ENCODE measurements at regions not wholly inside any gene's neighbourhood (a gene's known extent, or its start where the extent isn't known, plus 50 kb on each side); places are given as distances from the start of the nearest gene placed in this dataset.

DNA sequence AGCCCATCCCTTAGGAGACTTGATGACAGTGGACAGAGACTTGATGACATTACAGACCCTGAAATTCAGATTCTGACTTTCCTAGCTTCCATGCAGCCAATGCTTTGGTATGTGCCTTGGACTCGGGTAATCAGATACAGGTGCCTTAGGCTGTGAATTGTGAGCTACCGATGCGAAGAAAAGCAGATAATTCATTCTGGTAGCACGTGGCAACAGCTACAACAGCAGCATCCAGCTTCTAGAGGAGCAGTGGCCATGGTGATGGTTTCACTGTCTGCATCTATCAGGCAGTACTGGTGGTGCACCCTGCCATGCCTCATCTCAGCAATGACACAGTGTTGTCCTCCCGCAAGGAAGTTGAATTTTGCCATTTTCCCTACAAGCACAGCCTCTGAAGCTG lies 126.9 kb upstream of the TAPT1 start:
- Histone ChIP-seq H3K79me2 (ENCODE audit: control insufficient read depth, insufficient read depth, low read length) (no peaks in the 10 kb centered on the region), H3K4me3 (ENCODE audit: control insufficient read depth in 2 of 3, extremely low read depth in 1 of 3, insufficient read depth in 2 of 3, low read depth in 1 of 3, low read length in 3 of 3) (no peak overlapping the region), H2AFZ (ENCODE audit: control insufficient read depth, low read length) (no peak overlapping the region), H4K20me1 (ENCODE audit: control insufficient read depth, extremely low read depth, insufficient read depth, low read length) (no peaks in the 10 kb centered on the region), H3K9me1 (ENCODE audit: control insufficient read depth, extremely low read depth, insufficient read depth, low read length) (no peaks in the 10 kb centered on the region), H3K27ac (ENCODE audit: control insufficient read depth, insufficient read depth, low read length) (no peak overlapping the region), H3K4me1 (ENCODE audit: control insufficient read depth, extremely low read depth, insufficient read depth, low read length) (no peaks in the 10 kb centered on the region), H3K9me3 (ENCODE audit: control insufficient read depth, low read depth, low read length) (no peaks in the 10 kb centered on the region), H3K4me2 (ENCODE audit: control insufficient read depth, extremely low read depth, insufficient read depth, low read depth, low read length) (no peak overlapping the region), H3K9ac (ENCODE audit: control insufficient read depth, extremely low read depth, insufficient read depth, low read length) (no peak overlapping the region), H3K36me3 (ENCODE audit: control insufficient read depth in 2 of 2, extremely low read depth in 1 of 2, insufficient read depth in 2 of 2, low read length in 2 of 2) (no peaks in the 10 kb centered on the region), H3K27me3 (ENCODE audit: control insufficient read depth, extremely low read depth, insufficient read depth, low read length) (peaks cover 5% of the 10 kb centered on the region)
- dilution Hi-C loops (cut with MboI; ENCODE audit: extremely low pct_ligation_motif_present, low sequenced_read_pairs), result no loop called here
- FAIRE-seq (no peak), DNase-seq (ENCODE audit: low read depth, low spot score) (no peak)
- TF ChIP-seq, protein P1, sequence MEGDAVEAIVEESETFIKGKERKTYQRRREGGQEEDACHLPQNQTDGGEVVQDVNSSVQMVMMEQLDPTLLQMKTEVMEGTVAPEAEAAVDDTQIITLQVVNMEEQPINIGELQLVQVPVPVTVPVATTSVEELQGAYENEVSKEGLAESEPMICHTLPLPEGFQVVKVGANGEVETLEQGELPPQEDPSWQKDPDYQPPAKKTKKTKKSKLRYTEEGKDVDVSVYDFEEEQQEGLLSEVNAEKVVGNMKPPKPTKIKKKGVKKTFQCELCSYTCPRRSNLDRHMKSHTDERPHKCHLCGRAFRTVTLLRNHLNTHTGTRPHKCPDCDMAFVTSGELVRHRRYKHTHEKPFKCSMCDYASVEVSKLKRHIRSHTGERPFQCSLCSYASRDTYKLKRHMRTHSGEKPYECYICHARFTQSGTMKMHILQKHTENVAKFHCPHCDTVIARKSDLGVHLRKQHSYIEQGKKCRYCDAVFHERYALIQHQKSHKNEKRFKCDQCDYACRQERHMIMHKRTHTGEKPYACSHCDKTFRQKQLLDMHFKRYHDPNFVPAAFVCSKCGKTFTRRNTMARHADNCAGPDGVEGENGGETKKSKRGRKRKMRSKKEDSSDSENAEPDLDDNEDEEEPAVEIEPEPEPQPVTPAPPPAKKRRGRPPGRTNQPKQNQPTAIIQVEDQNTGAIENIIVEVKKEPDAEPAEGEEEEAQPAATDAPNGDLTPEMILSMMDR (optimal IDR thresholded peaks at IDR 0.05 in 1 of 3, IDR thresholded peaks at IDR 0.05 in 1 of 3, conservative IDR thresholded peaks at IDR 0.05 in 1 of 3; ENCODE audit: extremely low read depth in 1 of 3, insufficient read depth in 2 of 3, low read length in 3 of 3), result no peak
- no peak for TF ChIP-seq EZH2 (IDR thresholded peaks at IDR 0.05; ENCODE audit: low read length)

DNA sequence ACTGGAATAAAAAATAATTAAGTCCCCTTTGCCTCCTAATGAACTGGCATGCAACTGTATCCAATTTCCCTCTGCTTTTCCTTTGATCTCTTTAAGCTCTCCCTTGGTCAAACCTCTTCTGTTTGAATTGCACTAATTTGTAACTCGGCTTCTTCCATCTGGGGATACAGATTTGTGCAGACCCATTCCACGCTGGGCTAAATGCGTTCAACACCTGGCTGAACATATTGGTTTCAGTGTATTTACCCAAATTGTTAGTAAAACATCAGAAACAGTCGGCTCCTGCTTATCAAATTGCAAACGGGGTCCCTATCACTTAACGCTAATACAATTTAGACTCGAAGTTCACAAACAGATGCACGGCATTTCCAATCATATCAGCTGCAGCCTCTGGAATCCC lies 124.9 kb upstream of the TAPT1 start:
- Histone ChIP-seq H4K20me1 (ENCODE audit: control insufficient read depth, extremely low read depth, insufficient read depth, low read length) (no peaks in the 10 kb centered on the region), H3K9me3 (ENCODE audit: control insufficient read depth, low read depth, low read length) (no peaks in the 10 kb centered on the region), H3K27ac (ENCODE audit: control insufficient read depth, insufficient read depth, low read length) (no peak overlapping the region), H3K9ac (ENCODE audit: control insufficient read depth, extremely low read depth, insufficient read depth, low read length) (no peak overlapping the region), H3K36me3 (ENCODE audit: control insufficient read depth in 2 of 2, extremely low read depth in 1 of 2, insufficient read depth in 2 of 2, low read length in 2 of 2) (no peaks in the 10 kb centered on the region), H3K4me2 (ENCODE audit: control insufficient read depth, extremely low read depth, insufficient read depth, low read depth, low read length) (no peak overlapping the region), H3K4me1 (ENCODE audit: control insufficient read depth, extremely low read depth, insufficient read depth, low read length) (no peaks in the 10 kb centered on the region), H3K79me2 (ENCODE audit: control insufficient read depth, insufficient read depth, low read length) (no peaks in the 10 kb centered on the region), H2AFZ (ENCODE audit: control insufficient read depth, low read length) (no peak overlapping the region), H3K9me1 (ENCODE audit: control insufficient read depth, extremely low read depth, insufficient read depth, low read length) (no peaks in the 10 kb centered on the region), H3K4me3 (ENCODE audit: control insufficient read depth in 2 of 3, extremely low read depth in 1 of 3, insufficient read depth in 2 of 3, low read depth in 1 of 3, low read length in 3 of 3) (no peak overlapping the region), H3K27me3 (ENCODE audit: control insufficient read depth, extremely low read depth, insufficient read depth, low read length) (peaks cover 5% of the 10 kb centered on the region)
- dilution Hi-C loops (cut with MboI; ENCODE audit: extremely low pct_ligation_motif_present, low sequenced_read_pairs), result no loop called here
- TF ChIP-seq, protein P1 (optimal IDR thresholded peaks at IDR 0.05 in 1 of 3, IDR thresholded peaks at IDR 0.05 in 1 of 3, conservative IDR thresholded peaks at IDR 0.05 in 1 of 3; ENCODE audit: extremely low read depth in 1 of 3, insufficient read depth in 2 of 3, low read length in 3 of 3), result no peak
- no peak for TF ChIP-seq EZH2 (IDR thresholded peaks at IDR 0.05; ENCODE audit: low read length)
- FAIRE-seq, result no peak
- no peak for DNase-seq (ENCODE audit: low read depth, low spot score)
